HepG2 (cell line): ENCODE measurements at regions not wholly inside any gene's neighbourhood (a gene's known extent, or its start where the extent isn't known, plus 50 kb on each side); places are given as distances from the start of the nearest gene placed in this dataset.

Experiments
- ATAC-seq: fragments of 200-7000 bp; cut with Tn5 transposase; 3 replicates; pipeline ENCODE4 v1.9.1; 2020; ENCODE audit warnings: mild to moderate bottlenecking, moderate library complexity
- BruUV-seq: library from RNA; stranded (reverse); fragments of 400-500 nt; replicated peaks from 2 replicates; lab custom pipeline; 2021; lab: Mats Ljungman, UMichigan
- CTCF ChIA-PET: fragments of 300-600 bp; formaldehyde crosslinking; extraction: SDS; loops from one replicate; lab custom pipeline; 2021; ENCODE audit warnings: low total read pairs, inconsistent platforms, low intra/inter-chr PET ratio; lab: Yijun Ruan, JAX
- POLR2A ChIA-PET: fragments of 350-600 bp; sonication (Branson Sonifier 250); formaldehyde crosslinking; loops from one replicate; lab custom pipeline; 2020; ENCODE audit warnings: antibody characterized with exemption, inconsistent platforms; lab: Yijun Ruan, JAX
- DNase-seq: peaks from one replicate; pipeline ENCODE4 v3.0.0-alpha.2; 2015; ENCODE audit warnings: low spot score
- FAIRE-seq: peaks from 3 replicates; lab custom pipeline; 2011; peaks lifted over from hg19 to GRCh38; lab: Jason Lieb, UNC
- H2AFZ ChIP-seq: one replicate; pipeline ENCODE4 v1.6.1; 2011; ENCODE audit warnings: low read length, inconsistent platforms
- H3K27ac ChIP-seq: fragments of 300-600 bp; 3 replicates; pipeline ENCODE4 v1.8.0; 2011; ENCODE audit warnings: mixed run types, mild to moderate bottlenecking, mixed read lengths, low read length, inconsistent platforms; ENCODE audit not compliant: insufficient read depth; ENCODE audit errors: extremely low read length
- H3K27me3 ChIP-seq, 2 experiments: fragments of 200-600 bp in 1 of 2; 2 replicates in 1 of 2; 3 replicates in 1 of 2; pipeline versions ENCODE4 v1.6.0 to v1.8.0; 2011; ENCODE audit warnings: low read length in 2 of 2, mild to moderate bottlenecking in 2 of 2, moderate library complexity in 2 of 2, inconsistent platforms in 1 of 2; ENCODE audit not compliant: insufficient read depth in 2 of 2, control insufficient read depth in 1 of 2
- H3K36me3 ChIP-seq, 2 experiments: fragments of 200-600 bp in 1 of 2; replicated peaks in 1 of 2; 2 replicates in 1 of 2; 3 replicates in 1 of 2; pipeline versions ENCODE4 v1.5.1 to v1.8.0; 2011; ENCODE audit warnings: low read length in 2 of 2, inconsistent platforms in 1 of 2; ENCODE audit not compliant: insufficient read depth in 2 of 2, control insufficient read depth in 1 of 2
- H3K4me1 ChIP-seq: 2 replicates; pipeline ENCODE4 v1.5.1; 2012; ENCODE audit warnings: low read length, inconsistent platforms; ENCODE audit not compliant: insufficient read depth
- H3K4me2 ChIP-seq: 2 replicates; pipeline ENCODE4 v1.6.0; 2011; ENCODE audit warnings: low read depth, low read length, inconsistent platforms
- H3K4me3 ChIP-seq, 3 experiments: fragments of 200-600 bp in 1 of 3; sonication (generic), shearing (Covaris generic) in 1 of 3; replicated peaks in 1 of 3; 2 replicates each; pipeline ENCODE4 v1.5.1; 2011 to 2016; ENCODE audit warnings: low read length in 3 of 3, inconsistent platforms in 2 of 3, low read depth in 2 of 3, mild to moderate bottlenecking in 2 of 3, control low read depth in 1 of 3, mixed read lengths in 1 of 3; ENCODE audit not compliant: insufficient read depth in 1 of 3
- H3K79me2 ChIP-seq: one replicate; pipeline ENCODE4 v1.6.1; 2011; ENCODE audit warnings: low read length, inconsistent platforms; ENCODE audit not compliant: insufficient read depth
- H3K9ac ChIP-seq: 2 replicates; pipeline ENCODE4 v1.6.0; 2011; ENCODE audit warnings: mild to moderate bottlenecking, low read depth, low read length, inconsistent platforms; ENCODE audit not compliant: insufficient read depth
- H3K9me3 ChIP-seq: 2 replicates; pipeline ENCODE4 v1.5.1; 2012; ENCODE audit warnings: mild to moderate bottlenecking, low read length
- H4K20me1 ChIP-seq: 2 replicates; pipeline ENCODE4 v1.6.0; 2011; ENCODE audit warnings: inconsistent platforms, mild to moderate bottlenecking, low read length, moderate library complexity; ENCODE audit not compliant: insufficient read depth
- FOXK2 ChIP-seq: fragments of 450-650 bp; IDR thresholded peaks from 2 replicates; pipeline ENCODE4 v1.6.1; 2016
- HNRNPLL ChIP-seq: fragments of 200-400 bp; formaldehyde crosslinking; IDR thresholded peaks from 2 replicates; pipeline ENCODE4 v1.6.1; 2017; ENCODE audit warnings: mild to moderate bottlenecking, low read depth, low read length; ENCODE audit not compliant: poor library complexity, severe bottlenecking
- HOXA3 ChIP-seq: sonication (generic); formaldehyde crosslinking; IDR thresholded peaks from 2 replicates; pipeline ENCODE4 v1.5.0; 2020; ENCODE audit warnings: missing genetic modification reagents
- JDP2 ChIP-seq: sonication (generic); formaldehyde crosslinking; IDR thresholded peaks from 2 replicates; pipeline ENCODE4 v1.8.1; 2022; ENCODE audit warnings: missing genetic modification reagents, borderline replicate concordance
- KDM5B ChIP-seq: sonication (generic); formaldehyde crosslinking; IDR thresholded peaks from 2 replicates; pipeline ENCODE4 v1.4.0; 2020; ENCODE audit warnings: missing genetic modification reagents, mild to moderate bottlenecking, borderline replicate concordance
- LCORL ChIP-seq, 2 experiments: fragments of 450-650 bp in 1 of 2; sonication (generic) in 1 of 2; formaldehyde crosslinking in 1 of 2; IDR thresholded peaks; 2 replicates each; pipeline versions ENCODE4 v1.5.0 to v1.6.1; 2017 to 2020; ENCODE audit warnings: antibody characterized with exemption in 1 of 2, missing genetic modification reagents in 1 of 2
- NAIF1 ChIP-seq: sonication (generic); formaldehyde crosslinking; IDR thresholded peaks from 2 replicates; pipeline ENCODE4 v1.5.0; 2020; ENCODE audit warnings: mild to moderate bottlenecking, missing genetic modification reagents, borderline replicate concordance
- NR2C2 ChIP-seq: sonication (generic); formaldehyde crosslinking; IDR thresholded peaks from 2 replicates; pipeline ENCODE4 v1.4.0; 2020; ENCODE audit warnings: missing genetic modification reagents, mild to moderate bottlenecking, moderate library complexity, borderline replicate concordance
- RELA ChIP-seq: sonication (generic); formaldehyde crosslinking; IDR thresholded peaks from 2 replicates; pipeline ENCODE4 v1.4.0; 2020; ENCODE audit warnings: missing genetic modification reagents
- RFX1 ChIP-seq: fragments of 450-650 bp; IDR thresholded peaks from 2 replicates; pipeline ENCODE4 v1.6.1; 2017
- SIX4 ChIP-seq: sonication (generic); formaldehyde crosslinking; IDR thresholded peaks from 2 replicates; pipeline ENCODE4 v1.4.0; 2020; ENCODE audit warnings: missing genetic modification reagents
- SMARCE1 ChIP-seq: fragments of 450-650 bp; IDR thresholded peaks from 2 replicates; pipeline ENCODE4 v1.6.1; 2017; ENCODE audit warnings: borderline replicate concordance
- ZFP1 ChIP-seq: IDR thresholded peaks from 2 replicates; pipeline ENCODE4 v1.6.1; 2016
- ZNF431 ChIP-seq: sonication (generic); formaldehyde crosslinking; IDR thresholded peaks from 2 replicates; pipeline ENCODE4 v1.9.0; 2022; ENCODE audit warnings: missing genetic modification reagents, low read depth, mild to moderate bottlenecking, borderline replicate concordance
- ZSCAN30 ChIP-seq: sonication (generic); formaldehyde crosslinking; IDR thresholded peaks from 2 replicates; pipeline ENCODE4 v1.5.0; 2020; ENCODE audit warnings: mild to moderate bottlenecking, missing genetic modification reagents
- WGBS: methylation state at CpG from one replicate; pipeline ENCODE4 v1.1.6; 2017; ENCODE audit warnings: low lambda C conversion rate; 5-methylcytosine and 5-hydroxymethylcytosine counted together
- in situ Hi-C: cut with HindIII; loops from 2 replicates; pipeline ENCODE4 v1.10.0; 2017; ENCODE audit warnings: low pct_unique_long_range_greater_than_20kb; ENCODE audit not compliant: extremely low pct_ligation_motif_present
- intact Hi-C: fragments of 100-400 bp; cut with micrococcal nuclease; formaldehyde crosslinking; loops from one replicate; pipeline ENCODE4 v1.10.0; 2022; ENCODE audit not compliant: unreplicated experiment
- TF ChIP-seq, protein P1 (sequence below): sonication (generic); formaldehyde crosslinking; IDR thresholded peaks from 2 replicates; pipeline ENCODE4 v1.5.1; 2020; ENCODE audit warnings: missing genetic modification reagents, mild to moderate bottlenecking, borderline replicate concordance
- TF ChIP-seq, protein P2 (sequence below): sonication (generic); formaldehyde crosslinking; IDR thresholded peaks from 2 replicates; pipeline ENCODE4 v1.8.0; 2022; ENCODE audit warnings: mild to moderate bottlenecking, missing genetic modification reagents, moderate library complexity
- TF ChIP-seq, protein P3 (sequence below): IDR thresholded peaks from 2 replicates; pipeline ENCODE4 v1.6.1; 2016

DNA sequence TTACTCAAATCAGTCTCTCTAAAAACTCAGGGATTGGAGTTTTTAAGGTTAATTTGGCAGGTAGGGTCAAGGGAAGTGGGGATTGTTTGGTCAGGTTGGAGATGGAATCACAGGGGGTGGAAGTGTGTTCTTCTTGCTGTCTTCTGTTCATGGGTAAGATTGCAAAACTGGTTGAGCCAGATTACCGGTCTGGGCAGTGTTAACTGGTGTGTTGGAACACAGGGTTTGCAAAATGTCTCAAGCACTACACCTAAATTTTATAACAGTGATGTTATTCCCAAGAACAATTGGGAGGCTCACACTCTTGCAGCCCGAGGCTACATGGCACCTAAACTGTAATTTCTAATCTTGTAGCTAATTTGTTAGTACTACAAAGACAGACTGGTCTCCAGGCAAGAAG lies 425.4 kb downstream of the PLOD2 start:
- TF ChIP-seq SMARCE1: no peak
- no peak for TF ChIP-seq ZSCAN30 (CRISPR knock-in tag)
- TF ChIP-seq ZNF431 (CRISPR knock-in tag): no peak
- no peak for TF ChIP-seq SIX4
- no peak for TF ChIP-seq NAIF1 (CRISPR knock-in tag)
- TF ChIP-seq FOXK2: no peak
- no peak for TF ChIP-seq HNRNPLL
- TF ChIP-seq HOXA3 (CRISPR knock-in tag): no peak
- TF ChIP-seq, protein P1, sequence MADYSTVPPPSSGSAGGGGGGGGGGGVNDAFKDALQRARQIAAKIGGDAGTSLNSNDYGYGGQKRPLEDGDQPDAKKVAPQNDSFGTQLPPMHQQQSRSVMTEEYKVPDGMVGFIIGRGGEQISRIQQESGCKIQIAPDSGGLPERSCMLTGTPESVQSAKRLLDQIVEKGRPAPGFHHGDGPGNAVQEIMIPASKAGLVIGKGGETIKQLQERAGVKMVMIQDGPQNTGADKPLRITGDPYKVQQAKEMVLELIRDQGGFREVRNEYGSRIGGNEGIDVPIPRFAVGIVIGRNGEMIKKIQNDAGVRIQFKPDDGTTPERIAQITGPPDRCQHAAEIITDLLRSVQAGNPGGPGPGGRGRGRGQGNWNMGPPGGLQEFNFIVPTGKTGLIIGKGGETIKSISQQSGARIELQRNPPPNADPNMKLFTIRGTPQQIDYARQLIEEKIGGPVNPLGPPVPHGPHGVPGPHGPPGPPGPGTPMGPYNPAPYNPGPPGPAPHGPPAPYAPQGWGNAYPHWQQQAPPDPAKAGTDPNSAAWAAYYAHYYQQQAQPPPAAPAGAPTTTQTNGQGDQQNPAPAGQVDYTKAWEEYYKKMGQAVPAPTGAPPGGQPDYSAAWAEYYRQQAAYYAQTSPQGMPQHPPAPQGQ (CRISPR knock-in tag): no peak
- TF ChIP-seq LCORL (IDR thresholded peaks at IDR 0.05): no peak
- TF ChIP-seq LCORL (CRISPR knock-in tag; IDR thresholded peaks at IDR 0.05): no peak
- no peak for TF ChIP-seq RELA
- TF ChIP-seq, protein P2, sequence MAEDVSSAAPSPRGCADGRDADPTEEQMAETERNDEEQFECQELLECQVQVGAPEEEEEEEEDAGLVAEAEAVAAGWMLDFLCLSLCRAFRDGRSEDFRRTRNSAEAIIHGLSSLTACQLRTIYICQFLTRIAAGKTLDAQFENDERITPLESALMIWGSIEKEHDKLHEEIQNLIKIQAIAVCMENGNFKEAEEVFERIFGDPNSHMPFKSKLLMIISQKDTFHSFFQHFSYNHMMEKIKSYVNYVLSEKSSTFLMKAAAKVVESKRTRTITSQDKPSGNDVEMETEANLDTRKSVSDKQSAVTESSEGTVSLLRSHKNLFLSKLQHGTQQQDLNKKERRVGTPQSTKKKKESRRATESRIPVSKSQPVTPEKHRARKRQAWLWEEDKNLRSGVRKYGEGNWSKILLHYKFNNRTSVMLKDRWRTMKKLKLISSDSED (CRISPR knock-in tag): no peak
- no peak for TF ChIP-seq JDP2 (CRISPR knock-in tag)
- no peak for TF ChIP-seq KDM5B (CRISPR knock-in tag)
- TF ChIP-seq ZFP1 (CRISPR knock-in tag): no peak
- TF ChIP-seq, protein P3, sequence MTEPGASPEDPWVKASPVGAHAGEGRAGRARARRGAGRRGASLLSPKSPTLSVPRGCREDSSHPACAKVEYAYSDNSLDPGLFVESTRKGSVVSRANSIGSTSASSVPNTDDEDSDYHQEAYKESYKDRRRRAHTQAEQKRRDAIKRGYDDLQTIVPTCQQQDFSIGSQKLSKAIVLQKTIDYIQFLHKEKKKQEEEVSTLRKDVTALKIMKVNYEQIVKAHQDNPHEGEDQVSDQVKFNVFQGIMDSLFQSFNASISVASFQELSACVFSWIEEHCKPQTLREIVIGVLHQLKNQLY (CRISPR knock-in tag): no peak
- no peak for TF ChIP-seq NR2C2 (CRISPR knock-in tag)
- TF ChIP-seq RFX1: no peak
- 2% methylated on average over 2 of the region's 2 CpGs for WGBS
- intact Hi-C loops: no loop called here
- BruUV-seq: no TSS peak
- in situ Hi-C loops: no loop called here
- no peaks in the 10 kb centered on the region for H3K27me3 ChIP-seq
- ATAC-seq (no peak), FAIRE-seq (no peak), DNase-seq (no peak)
- H2AFZ ChIP-seq: no peak overlapping the region
- no peak overlapping the region for H3K4me2 ChIP-seq
- no peaks in the 10 kb centered on the region for H4K20me1 ChIP-seq
- no peaks in the 10 kb centered on the region for H3K79me2 ChIP-seq
- no peak overlapping the region for H3K27ac ChIP-seq
- H3K36me3 ChIP-seq: no peaks in the 10 kb centered on the region
- no peak overlapping the region for H3K9ac ChIP-seq
- CTCF ChIA-PET: no interaction called here
- H3K4me1 ChIP-seq: no peaks in the 10 kb centered on the region
- no peaks in the 10 kb centered on the region for H3K9me3 ChIP-seq
- POLR2A ChIA-PET: no interaction called here
- no peak overlapping the region for H3K4me3 ChIP-seq
